ENCODE measurements at regions not wholly inside any gene's neighbourhood (a gene's known extent, or its start where the extent isn't known, plus 50 kb on each side); places are given as distances from the start of the nearest gene placed in this dataset.

DNA sequence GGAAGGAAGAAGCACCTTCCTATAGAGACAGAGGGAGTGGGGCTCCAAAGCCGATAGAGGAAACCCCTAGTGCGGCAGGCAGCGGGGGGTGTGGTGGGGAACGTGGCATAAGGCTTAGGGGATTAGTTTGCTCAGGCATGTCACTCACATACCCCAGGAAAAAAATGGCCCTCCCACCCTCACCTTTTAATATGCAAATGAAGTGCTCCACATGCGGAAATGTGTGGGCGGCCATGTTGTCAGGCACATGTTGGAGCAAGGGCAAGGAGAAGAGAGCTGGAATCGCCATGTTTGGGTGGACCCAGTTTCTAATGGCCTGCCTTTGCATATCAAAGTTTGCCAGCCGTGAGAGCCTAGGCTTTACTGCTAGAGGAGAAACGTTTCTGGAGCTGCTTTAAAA, 758.8 kb downstream of the NR2F1-AS1 start:
- no peaks in the 10 kb centered on the region for H3K36me3 ChIP-seq (ENCODE audit: insufficient read depth, low read length)

DNA sequence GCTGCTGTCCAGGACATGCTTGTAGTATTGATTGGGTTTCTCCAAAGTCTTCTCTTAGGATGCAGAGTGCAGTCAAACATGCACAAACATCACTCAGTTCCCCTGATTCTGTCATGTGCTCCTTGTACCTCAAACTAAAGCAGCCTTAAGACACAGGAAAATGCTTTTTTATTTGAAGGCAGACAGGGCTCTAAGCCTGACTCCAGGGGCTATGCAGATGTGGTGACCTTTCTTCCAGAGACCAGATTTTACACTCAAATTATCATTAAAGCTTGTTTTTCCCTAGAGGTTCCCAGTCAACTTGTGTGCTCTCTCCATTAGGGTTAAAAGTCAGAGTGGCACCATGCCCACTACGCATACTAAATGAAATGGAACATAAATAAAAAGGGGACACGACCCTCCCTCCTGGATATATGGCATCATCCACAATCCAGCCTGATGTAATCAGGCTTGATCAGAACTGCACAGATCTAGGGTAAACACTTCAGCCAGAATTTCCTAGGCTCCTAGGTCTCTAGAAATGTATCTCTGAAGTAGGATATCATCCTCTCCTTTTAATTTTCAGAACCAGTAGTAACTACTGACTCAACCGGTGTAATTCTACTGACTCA, 771.1 kb downstream of the NR2F1-AS1 start:
- TF ChIP-seq EP300 (conservative IDR thresholded peaks at IDR 0.05; ENCODE audit: poor library complexity, severe bottlenecking), result no peak
- no peak for TF ChIP-seq RAD21 (conservative IDR thresholded peaks at IDR 0.05)
- TF ChIP-seq EZH2 (IDR thresholded peaks at IDR 0.05; ENCODE audit: borderline replicate concordance, insufficient read depth, low read length, poor library complexity, severe bottlenecking), result no peak
- TF ChIP-seq CTCF (IDR thresholded peaks at IDR 0.05; ENCODE audit: poor library complexity, severe bottlenecking), result no peak
- TF ChIP-seq, protein P1, sequence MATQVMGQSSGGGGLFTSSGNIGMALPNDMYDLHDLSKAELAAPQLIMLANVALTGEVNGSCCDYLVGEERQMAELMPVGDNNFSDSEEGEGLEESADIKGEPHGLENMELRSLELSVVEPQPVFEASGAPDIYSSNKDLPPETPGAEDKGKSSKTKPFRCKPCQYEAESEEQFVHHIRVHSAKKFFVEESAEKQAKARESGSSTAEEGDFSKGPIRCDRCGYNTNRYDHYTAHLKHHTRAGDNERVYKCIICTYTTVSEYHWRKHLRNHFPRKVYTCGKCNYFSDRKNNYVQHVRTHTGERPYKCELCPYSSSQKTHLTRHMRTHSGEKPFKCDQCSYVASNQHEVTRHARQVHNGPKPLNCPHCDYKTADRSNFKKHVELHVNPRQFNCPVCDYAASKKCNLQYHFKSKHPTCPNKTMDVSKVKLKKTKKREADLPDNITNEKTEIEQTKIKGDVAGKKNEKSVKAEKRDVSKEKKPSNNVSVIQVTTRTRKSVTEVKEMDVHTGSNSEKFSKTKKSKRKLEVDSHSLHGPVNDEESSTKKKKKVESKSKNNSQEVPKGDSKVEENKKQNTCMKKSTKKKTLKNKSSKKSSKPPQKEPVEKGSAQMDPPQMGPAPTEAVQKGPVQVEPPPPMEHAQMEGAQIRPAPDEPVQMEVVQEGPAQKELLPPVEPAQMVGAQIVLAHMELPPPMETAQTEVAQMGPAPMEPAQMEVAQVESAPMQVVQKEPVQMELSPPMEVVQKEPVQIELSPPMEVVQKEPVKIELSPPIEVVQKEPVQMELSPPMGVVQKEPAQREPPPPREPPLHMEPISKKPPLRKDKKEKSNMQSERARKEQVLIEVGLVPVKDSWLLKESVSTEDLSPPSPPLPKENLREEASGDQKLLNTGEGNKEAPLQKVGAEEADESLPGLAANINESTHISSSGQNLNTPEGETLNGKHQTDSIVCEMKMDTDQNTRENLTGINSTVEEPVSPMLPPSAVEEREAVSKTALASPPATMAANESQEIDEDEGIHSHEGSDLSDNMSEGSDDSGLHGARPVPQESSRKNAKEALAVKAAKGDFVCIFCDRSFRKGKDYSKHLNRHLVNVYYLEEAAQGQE (IDR thresholded peaks at IDR 0.05; ENCODE audit: borderline replicate concordance), result no peak
- Histone ChIP-seq H3K27ac (ENCODE audit: low read length) (no peak overlapping the region), H3K9me2 (ENCODE audit: insufficient read depth, low read length) (no peaks in the 10 kb centered on the region), H3K36me3 (ENCODE audit: insufficient read depth, low read length) (no peaks in the 10 kb centered on the region), H3K9me3 (ENCODE audit: low read length) (peaks cover 3% of the 10 kb centered on the region), H3K9ac (ENCODE audit: low read length) (no peak overlapping the region), H3K79me2 (replicated peaks; ENCODE audit: insufficient read depth, low read length) (no peaks in the 10 kb centered on the region), H3F3A (ENCODE audit: insufficient read depth, low read length, poor library complexity, severe bottlenecking) (no peaks in the 10 kb centered on the region), H2AFZ (ENCODE audit: low read depth, low read length) (no peak overlapping the region), H3K4me3 (ENCODE audit: low read length) (no peak overlapping the region), H3K4me2 (ENCODE audit: low read length) (no peak overlapping the region), H4K20me1 (ENCODE audit: insufficient read depth) (no peaks in the 10 kb centered on the region), H3K27me3 (ENCODE audit: insufficient read depth, low read depth, low read length) (no peaks in the 10 kb centered on the region)

More for the DNA sequence above, 758.8 kb downstream of the NR2F1-AS1 start:
- TF ChIP-seq EZH2 (IDR thresholded peaks at IDR 0.05; ENCODE audit: borderline replicate concordance, insufficient read depth, low read length, poor library complexity, severe bottlenecking) (no peak), SMC3 (conservative IDR thresholded peaks at IDR 0.05; ENCODE audit: poor library complexity) (no peak), RAD21 (conservative IDR thresholded peaks at IDR 0.05) (no peak), TAF1 (IDR thresholded peaks at IDR 0.05; ENCODE audit: low read depth) (no peak), POLR2AphosphoS5 (IDR thresholded peaks at IDR 0.05) (no peak), CTCF (IDR thresholded peaks at IDR 0.05; ENCODE audit: poor library complexity, severe bottlenecking) (no peak), EP300 (conservative IDR thresholded peaks at IDR 0.05; ENCODE audit: poor library complexity, severe bottlenecking) (no peak), MXI1 (conservative IDR thresholded peaks at IDR 0.05; ENCODE audit: poor library complexity, severe bottlenecking) (no peak)
- TF ChIP-seq, protein P1 (IDR thresholded peaks at IDR 0.05; ENCODE audit: borderline replicate concordance), result no peak
- no peaks in the 10 kb centered on the region for H3F3A ChIP-seq (ENCODE audit: insufficient read depth, low read length, poor library complexity, severe bottlenecking)
- no peak overlapping the region for H3K27ac ChIP-seq (ENCODE audit: low read length)
- no peak overlapping the region for H3K4me2 ChIP-seq (ENCODE audit: low read length)
- no peaks in the 10 kb centered on the region for H3K9me3 ChIP-seq (ENCODE audit: low read length)
- H3K27me3 ChIP-seq (ENCODE audit: insufficient read depth, low read depth, low read length), result no peaks in the 10 kb centered on the region
- H3K9ac ChIP-seq (ENCODE audit: low read length), result no peak overlapping the region
- no peaks in the 10 kb centered on the region for H3K79me2 ChIP-seq (replicated peaks; ENCODE audit: insufficient read depth, low read length)
- H3K4me3 ChIP-seq (ENCODE audit: low read length), result no peak overlapping the region
- H2AFZ ChIP-seq (ENCODE audit: low read depth, low read length), result no peak overlapping the region
- no peaks in the 10 kb centered on the region for H3K9me2 ChIP-seq (ENCODE audit: insufficient read depth, low read length)
- H4K20me1 ChIP-seq (ENCODE audit: insufficient read depth), result no peaks in the 10 kb centered on the region
